Astrocyte of the spinal cord (primary cell): ENCODE measurements at regions not wholly inside any gene's neighbourhood (a gene's known extent, or its start where the extent isn't known, plus 50 kb on each side); places are given as distances from the start of the nearest gene placed in this dataset.

Source experiments
- DNase-seq: peaks from one replicate; pipeline ENCODE4 v3.0.0; 2011; ENCODE audit warnings: low read depth, low spot score
- H3K4me3 ChIP-seq: 2 replicates; pipeline ENCODE4 v1.5.1; 2011; ENCODE audit warnings: low read depth, mild to moderate bottlenecking, low read length, moderate library complexity
- in situ Hi-C: cut with HindIII; loops from 2 replicates; pipeline ENCODE4 v1.10.0; 2017; ENCODE audit warnings: low sequenced_read_pairs
- TF ChIP-seq, protein P1 (sequence below): IDR thresholded peaks from 2 replicates; pipeline ENCODE4 v1.5.1; 2012; ENCODE audit warnings: low read depth, mild to moderate bottlenecking, low read length, inconsistent platforms

DNA sequence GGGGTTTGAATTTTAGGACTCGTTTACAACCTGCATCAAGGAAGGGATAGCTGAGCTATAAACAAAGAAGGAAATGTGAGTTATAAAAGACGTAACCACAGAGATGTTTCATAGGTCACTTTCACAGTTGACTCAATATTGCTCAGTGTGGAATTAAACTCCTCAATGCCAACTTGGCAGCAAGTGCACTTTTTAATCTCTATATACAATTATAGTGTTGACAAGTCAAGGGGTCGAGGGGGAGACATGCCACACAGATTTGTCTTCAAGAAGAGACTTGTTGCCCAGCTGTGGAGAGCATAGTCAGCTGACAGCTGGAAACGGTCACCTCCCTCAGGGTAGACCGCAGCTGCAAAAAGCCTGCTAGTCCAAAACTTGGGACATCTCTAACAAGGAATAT lies 163.4 kb upstream of the DMAC1 start:
- peak; percentile 9 for DNase-seq
- TF ChIP-seq, protein P1, sequence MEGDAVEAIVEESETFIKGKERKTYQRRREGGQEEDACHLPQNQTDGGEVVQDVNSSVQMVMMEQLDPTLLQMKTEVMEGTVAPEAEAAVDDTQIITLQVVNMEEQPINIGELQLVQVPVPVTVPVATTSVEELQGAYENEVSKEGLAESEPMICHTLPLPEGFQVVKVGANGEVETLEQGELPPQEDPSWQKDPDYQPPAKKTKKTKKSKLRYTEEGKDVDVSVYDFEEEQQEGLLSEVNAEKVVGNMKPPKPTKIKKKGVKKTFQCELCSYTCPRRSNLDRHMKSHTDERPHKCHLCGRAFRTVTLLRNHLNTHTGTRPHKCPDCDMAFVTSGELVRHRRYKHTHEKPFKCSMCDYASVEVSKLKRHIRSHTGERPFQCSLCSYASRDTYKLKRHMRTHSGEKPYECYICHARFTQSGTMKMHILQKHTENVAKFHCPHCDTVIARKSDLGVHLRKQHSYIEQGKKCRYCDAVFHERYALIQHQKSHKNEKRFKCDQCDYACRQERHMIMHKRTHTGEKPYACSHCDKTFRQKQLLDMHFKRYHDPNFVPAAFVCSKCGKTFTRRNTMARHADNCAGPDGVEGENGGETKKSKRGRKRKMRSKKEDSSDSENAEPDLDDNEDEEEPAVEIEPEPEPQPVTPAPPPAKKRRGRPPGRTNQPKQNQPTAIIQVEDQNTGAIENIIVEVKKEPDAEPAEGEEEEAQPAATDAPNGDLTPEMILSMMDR = no peak
- in situ Hi-C loops = no loop called here
- H3K4me3 ChIP-seq = no peak overlapping the region

DNA sequence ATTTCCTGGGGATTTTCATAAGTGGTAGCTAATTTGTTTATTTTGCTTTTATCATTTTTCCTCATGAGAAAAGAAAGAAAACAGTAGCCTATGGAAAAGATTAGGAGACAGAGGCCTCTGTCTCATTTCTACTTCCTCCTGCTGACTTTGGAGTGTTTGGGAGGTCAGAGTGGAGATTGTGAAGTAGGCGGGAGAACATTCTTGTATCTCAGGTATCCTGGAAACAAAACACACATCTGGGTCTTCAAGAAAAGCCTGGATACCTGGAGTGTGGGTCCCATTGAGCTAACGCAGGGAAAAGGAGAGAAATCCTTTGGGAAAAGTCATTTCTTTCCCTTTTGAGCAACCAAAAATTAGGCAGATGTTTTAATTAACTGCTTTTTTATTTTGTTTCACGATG lies 161.5 kb upstream of the DMAC1 start:
- DNase-seq = no peak
- in situ Hi-C loops = no loop called here

DNA sequence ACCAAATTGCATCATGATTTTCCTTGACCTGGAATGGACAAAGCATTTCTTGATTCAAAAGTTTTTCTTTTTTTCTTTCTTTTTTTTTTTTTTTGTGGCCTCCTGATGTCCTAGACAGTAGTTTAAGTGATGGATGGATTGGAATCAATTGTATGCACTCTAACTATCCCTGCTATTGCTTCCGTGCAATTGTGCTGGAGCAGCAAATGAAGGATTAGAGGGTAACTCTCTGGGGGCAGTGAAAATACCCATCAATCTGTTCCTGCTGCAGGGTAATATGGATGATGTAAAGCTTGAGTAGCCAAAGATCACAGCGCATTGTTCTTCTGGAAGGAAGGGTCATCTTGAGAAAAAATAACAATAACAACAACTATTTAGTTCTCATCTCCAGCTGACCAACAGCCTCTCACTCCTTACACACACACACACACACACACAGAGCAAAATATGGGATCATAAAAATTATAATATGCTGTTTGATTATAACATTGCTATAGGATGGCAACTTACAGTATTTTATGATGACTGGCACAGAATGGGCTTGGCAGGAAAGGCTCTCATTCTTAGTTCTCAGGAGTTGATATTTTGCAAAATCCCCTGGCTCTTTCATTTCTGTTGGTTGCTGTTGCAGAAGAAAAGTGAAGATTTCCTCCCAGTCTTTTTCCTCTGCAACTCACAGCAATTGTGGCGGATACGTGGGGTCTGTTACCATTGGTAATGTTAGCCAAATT lies 160.9 kb upstream of the DMAC1 start:
- in situ Hi-C loops = no loop called here
- DNase-seq = no peak
- H3K4me3 ChIP-seq = no peak overlapping the region
- TF ChIP-seq, protein P1 = no peak

More for the DNA sequence above, 161.5 kb upstream of the DMAC1 start:
- TF ChIP-seq, protein P1 = no peak
- no peak overlapping the region for H3K4me3 ChIP-seq

DNA sequence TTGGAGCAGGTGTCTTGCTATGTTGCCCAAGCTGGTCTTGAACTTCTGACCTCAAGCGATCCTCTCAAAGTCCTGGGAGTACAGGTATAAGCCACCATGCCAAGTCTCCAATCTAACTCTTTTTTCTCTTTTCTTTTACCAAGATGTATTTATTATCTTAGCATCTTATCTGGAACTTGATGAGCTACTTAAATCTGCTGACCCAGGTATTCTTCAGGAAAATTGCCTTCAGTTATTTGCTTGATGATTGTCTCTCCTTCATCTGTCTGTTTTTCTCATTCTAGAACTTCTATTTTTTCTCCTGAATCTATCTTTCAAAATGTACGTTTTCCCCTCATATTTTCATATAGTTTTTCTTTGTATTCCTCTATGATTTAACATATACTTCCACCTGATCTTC lies 158.2 kb upstream of the DMAC1 start:
- TF ChIP-seq, protein P1 = no peak
- in situ Hi-C loops = no loop called here
- H3K4me3 ChIP-seq = no peak overlapping the region
- DNase-seq = no peak

DNA sequence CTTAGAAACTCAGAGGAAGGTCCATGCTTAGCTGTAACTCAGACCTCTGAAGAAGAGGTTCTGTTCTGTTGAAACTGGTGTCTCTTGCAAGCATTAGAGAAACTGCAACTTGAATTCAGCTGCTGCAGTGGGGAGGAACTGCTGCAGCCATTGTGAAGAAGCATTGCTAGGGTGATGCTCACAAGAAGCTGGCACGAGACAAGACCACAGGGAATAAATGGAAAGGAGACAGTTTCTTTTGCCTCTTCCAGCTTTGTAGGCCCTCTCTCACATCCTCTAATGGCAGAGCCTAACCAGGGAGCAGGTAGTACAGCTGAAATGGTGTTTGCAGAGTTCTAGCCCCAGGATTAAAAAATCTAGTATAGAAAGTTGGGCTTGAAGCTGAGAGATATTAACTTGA lies 148.0 kb upstream of the DMAC1 start:
- H3K4me3 ChIP-seq = no peak overlapping the region
- in situ Hi-C loops = no loop called here
- TF ChIP-seq, protein P1 = no peak
- DNase-seq = no peak

DNA sequence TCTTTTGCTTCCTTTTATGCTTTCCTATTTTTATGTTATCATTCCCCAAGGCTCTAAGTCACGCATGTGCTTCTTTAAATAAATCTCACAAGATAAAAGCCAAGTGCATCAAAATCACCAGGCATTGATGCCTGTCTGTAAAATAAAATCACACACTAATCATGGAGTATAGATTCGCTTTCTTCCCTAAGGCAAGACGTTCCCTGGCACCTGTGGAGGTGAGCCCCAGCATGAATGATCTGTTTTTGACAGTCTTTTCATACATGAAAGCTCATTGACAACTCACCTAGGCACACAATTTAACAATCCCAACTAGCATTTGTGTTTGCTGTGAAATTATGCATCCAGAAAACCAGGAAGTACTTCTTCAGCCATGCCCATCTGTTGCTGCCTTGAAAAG lies 146.9 kb upstream of the DMAC1 start:
- no peak for DNase-seq
- H3K4me3 ChIP-seq = no peak overlapping the region
- TF ChIP-seq, protein P1 = no peak
- in situ Hi-C loops = no loop called here

DNA sequence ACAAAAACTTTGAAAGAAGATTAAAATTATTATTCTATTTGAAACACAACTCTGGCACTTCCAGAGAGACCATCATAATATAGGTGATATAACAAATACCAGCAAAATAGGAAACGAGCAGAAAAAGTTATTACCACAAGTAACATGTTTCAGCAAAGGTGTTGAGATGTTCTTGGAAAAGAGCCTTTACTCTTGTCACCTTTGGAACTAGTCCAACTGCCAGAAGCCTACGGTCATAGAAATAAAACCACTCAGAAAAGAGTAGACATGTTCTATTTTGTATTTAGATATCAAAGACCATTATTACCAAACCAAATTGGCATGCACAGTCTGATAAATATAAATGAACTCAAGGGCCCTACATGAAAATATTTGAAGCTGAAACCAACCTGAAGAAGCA lies 145.0 kb upstream of the DMAC1 start:
- no peak overlapping the region for H3K4me3 ChIP-seq
- no peak for DNase-seq
- TF ChIP-seq, protein P1 = no peak
- in situ Hi-C loops = no loop called here
